ENCODE measurements at regions not wholly inside any gene's neighbourhood (a gene's known extent, or its start where the extent isn't known, plus 50 kb on each side); places are given as distances from the start of the nearest gene placed in this dataset.

- TF ChIP-seq, protein P1, sequence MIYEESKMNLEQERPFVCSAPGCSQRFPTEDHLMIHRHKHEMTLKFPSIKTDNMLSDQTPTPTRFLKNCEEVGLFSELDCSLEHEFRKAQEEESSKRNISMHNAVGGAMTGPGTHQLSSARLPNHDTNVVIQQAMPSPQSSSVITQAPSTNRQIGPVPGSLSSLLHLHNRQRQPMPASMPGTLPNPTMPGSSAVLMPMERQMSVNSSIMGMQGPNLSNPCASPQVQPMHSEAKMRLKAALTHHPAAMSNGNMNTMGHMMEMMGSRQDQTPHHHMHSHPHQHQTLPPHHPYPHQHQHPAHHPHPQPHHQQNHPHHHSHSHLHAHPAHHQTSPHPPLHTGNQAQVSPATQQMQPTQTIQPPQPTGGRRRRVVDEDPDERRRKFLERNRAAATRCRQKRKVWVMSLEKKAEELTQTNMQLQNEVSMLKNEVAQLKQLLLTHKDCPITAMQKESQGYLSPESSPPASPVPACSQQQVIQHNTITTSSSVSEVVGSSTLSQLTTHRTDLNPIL (CRISPR knock-in tag; IDR thresholded peaks at IDR 0.05; ENCODE audit: low read depth), result no peak
- TF ChIP-seq ZNF565 (CRISPR knock-in tag; conservative IDR thresholded peaks at IDR 0.05; ENCODE audit: low read depth) (no peak), ISL1 (CRISPR knock-in tag; IDR thresholded peaks at IDR 0.05) (no peak), GLIS3 (CRISPR knock-in tag; IDR thresholded peaks at IDR 0.05) (no peak)
- no peak for ATAC-seq
Observed at GRCh38 chr18:51953521-51953920, 386.5 kb upstream of the DCC start.

DNA sequence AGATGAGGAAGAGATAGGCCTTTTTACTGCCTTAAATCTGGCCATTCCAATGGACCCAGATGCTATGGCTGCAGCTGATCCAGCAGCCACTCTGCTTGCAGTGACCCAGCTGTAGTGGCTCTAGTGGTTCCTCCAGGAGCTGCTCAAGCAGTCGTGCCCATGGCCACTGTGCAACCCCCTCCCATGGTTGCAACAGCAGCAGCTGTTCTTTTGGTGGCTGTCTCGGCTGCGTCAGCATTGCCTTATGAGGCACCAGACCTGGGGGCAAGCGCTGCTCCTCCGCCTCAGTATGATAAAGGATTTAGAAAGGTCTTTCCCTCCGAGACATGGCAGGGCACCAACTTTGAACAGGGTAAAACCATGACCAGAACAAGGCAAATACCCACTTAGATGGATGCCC lies 384.9 kb upstream of the DCC start:
- no peak for ATAC-seq
- TF ChIP-seq ARNTL (CRISPR knock-in tag; IDR thresholded peaks at IDR 0.05; ENCODE audit: borderline replicate concordance, low read depth), result no peak
- no peak for TF ChIP-seq TOX (CRISPR knock-in tag; IDR thresholded peaks at IDR 0.05; ENCODE audit: borderline replicate concordance)
- TF ChIP-seq GLIS3 (CRISPR knock-in tag; IDR thresholded peaks at IDR 0.05), result no peak
- TF ChIP-seq ZNF70 (CRISPR knock-in tag; IDR thresholded peaks at IDR 0.05), result no peak
- TF ChIP-seq ZNF8 (CRISPR knock-in tag; IDR thresholded peaks at IDR 0.05), result no peak
- no peak for TF ChIP-seq SNAI2 (CRISPR knock-in tag; IDR thresholded peaks at IDR 0.05)
- TF ChIP-seq BACH2 (CRISPR knock-in tag; IDR thresholded peaks at IDR 0.05; ENCODE audit: borderline replicate concordance), result no peak
- TF ChIP-seq ZFP30 (CRISPR knock-in tag; IDR thresholded peaks at IDR 0.05), result no peak
- no peak for TF ChIP-seq ZC3H10 (CRISPR knock-in tag; IDR thresholded peaks at IDR 0.05)
- no peak for TF ChIP-seq TSHZ2 (CRISPR knock-in tag; IDR thresholded peaks at IDR 0.05)
- TF ChIP-seq POU6F1 (CRISPR knock-in tag; IDR thresholded peaks at IDR 0.05; ENCODE audit: borderline replicate concordance, low read depth), result no peak
- no peak for TF ChIP-seq PATZ1 (CRISPR knock-in tag; IDR thresholded peaks at IDR 0.05; ENCODE audit: borderline replicate concordance)
- TF ChIP-seq ZNF565 (CRISPR knock-in tag; conservative IDR thresholded peaks at IDR 0.05; ENCODE audit: low read depth), result no peak
- no peak for TF ChIP-seq TCF4 (CRISPR knock-in tag; IDR thresholded peaks at IDR 0.05; ENCODE audit: borderline replicate concordance)

GRCh38 chr18:51957001-51957400 lies 383.0 kb upstream of the DCC start:
- TF ChIP-seq ZFP3 (CRISPR knock-in tag; IDR thresholded peaks at IDR 0.05), result no peak
- TF ChIP-seq, protein P1 (CRISPR knock-in tag; IDR thresholded peaks at IDR 0.05; ENCODE audit: low read depth), result no peak
- no peak for TF ChIP-seq ARNTL (CRISPR knock-in tag; IDR thresholded peaks at IDR 0.05; ENCODE audit: borderline replicate concordance, low read depth)
- TF ChIP-seq ZNF70 (CRISPR knock-in tag; IDR thresholded peaks at IDR 0.05), result no peak
- no peak for TF ChIP-seq TSHZ2 (CRISPR knock-in tag; IDR thresholded peaks at IDR 0.05)
- no peak for TF ChIP-seq ISL1 (CRISPR knock-in tag; IDR thresholded peaks at IDR 0.05)
- TF ChIP-seq PPARA (CRISPR knock-in tag; IDR thresholded peaks at IDR 0.05; ENCODE audit: borderline replicate concordance), result no peak
- ATAC-seq, result no peak

All from SK-N-SH treated with all-trans-retinoic acid at 6 μM for 48 hours (cell line).